Ishikawa (cell line): ENCODE measurements at regions not wholly inside any gene's neighbourhood (a gene's known extent, or its start where the extent isn't known, plus 50 kb on each side); places are given as distances from the start of the nearest gene placed in this dataset.

Experiments used
- CEBPB ChIP-seq: IDR thresholded peaks from 2 replicates; pipeline ENCODE4 v1.6.1; 2012
- CREB1 ChIP-seq: IDR thresholded peaks from 2 replicates; pipeline ENCODE4 v1.6.1; 2012; ENCODE audit warnings: low read depth
- EGR1 ChIP-seq: IDR thresholded peaks from 2 replicates; pipeline ENCODE4 v1.6.1; 2012
- EP300 ChIP-seq: IDR thresholded peaks from 2 replicates; pipeline ENCODE4 v1.6.1; 2012; ENCODE audit warnings: borderline replicate concordance
- FOXM1 ChIP-seq: IDR thresholded peaks from 2 replicates; pipeline ENCODE4 v1.6.1; 2012; ENCODE audit warnings: low read depth, borderline replicate concordance
- MAX ChIP-seq: IDR thresholded peaks from 2 replicates; pipeline ENCODE4 v1.6.1; 2012
- NFIC ChIP-seq: IDR thresholded peaks from 2 replicates; pipeline ENCODE4 v1.6.1; 2012
- RAD21 ChIP-seq: IDR thresholded peaks from 2 replicates; pipeline ENCODE4 v1.6.1; 2012; ENCODE audit warnings: low read depth
- TAF1 ChIP-seq: IDR thresholded peaks from 2 replicates; pipeline ENCODE4 v1.6.1; 2012; ENCODE audit warnings: low read depth, mild to moderate bottlenecking
- TCF12 ChIP-seq: IDR thresholded peaks from 2 replicates; pipeline ENCODE4 v1.6.1; 2012; ENCODE audit warnings: low read depth
- TEAD4 ChIP-seq: IDR thresholded peaks from 2 replicates; pipeline ENCODE4 v1.6.1; 2012
- YY1 ChIP-seq: IDR thresholded peaks from 2 replicates; pipeline ENCODE4 v1.6.1; 2012; ENCODE audit warnings: low read depth
- ZBTB7A ChIP-seq: IDR thresholded peaks from 2 replicates; pipeline ENCODE4 v1.6.1; 2012; ENCODE audit warnings: low read depth
- TF ChIP-seq, protein P1 (sequence below): IDR thresholded peaks from 2 replicates; pipeline ENCODE4 v1.6.1; 2012; ENCODE audit warnings: low read depth, mild to moderate bottlenecking
- TF ChIP-seq, protein P2 (sequence below): IDR thresholded peaks from 2 replicates; pipeline ENCODE4 v1.6.1; 2012

- TF ChIP-seq MAX (no peak), RAD21 (no peak), NFIC (no peak), EP300 (no peak), TEAD4 (no peak), CEBPB (no peak), YY1 (no peak), ZBTB7A (no peak), TCF12 (no peak), TAF1 (no peak), CREB1 (no peak), EGR1 (no peak), FOXM1 (no peak)
- TF ChIP-seq, protein P1, sequence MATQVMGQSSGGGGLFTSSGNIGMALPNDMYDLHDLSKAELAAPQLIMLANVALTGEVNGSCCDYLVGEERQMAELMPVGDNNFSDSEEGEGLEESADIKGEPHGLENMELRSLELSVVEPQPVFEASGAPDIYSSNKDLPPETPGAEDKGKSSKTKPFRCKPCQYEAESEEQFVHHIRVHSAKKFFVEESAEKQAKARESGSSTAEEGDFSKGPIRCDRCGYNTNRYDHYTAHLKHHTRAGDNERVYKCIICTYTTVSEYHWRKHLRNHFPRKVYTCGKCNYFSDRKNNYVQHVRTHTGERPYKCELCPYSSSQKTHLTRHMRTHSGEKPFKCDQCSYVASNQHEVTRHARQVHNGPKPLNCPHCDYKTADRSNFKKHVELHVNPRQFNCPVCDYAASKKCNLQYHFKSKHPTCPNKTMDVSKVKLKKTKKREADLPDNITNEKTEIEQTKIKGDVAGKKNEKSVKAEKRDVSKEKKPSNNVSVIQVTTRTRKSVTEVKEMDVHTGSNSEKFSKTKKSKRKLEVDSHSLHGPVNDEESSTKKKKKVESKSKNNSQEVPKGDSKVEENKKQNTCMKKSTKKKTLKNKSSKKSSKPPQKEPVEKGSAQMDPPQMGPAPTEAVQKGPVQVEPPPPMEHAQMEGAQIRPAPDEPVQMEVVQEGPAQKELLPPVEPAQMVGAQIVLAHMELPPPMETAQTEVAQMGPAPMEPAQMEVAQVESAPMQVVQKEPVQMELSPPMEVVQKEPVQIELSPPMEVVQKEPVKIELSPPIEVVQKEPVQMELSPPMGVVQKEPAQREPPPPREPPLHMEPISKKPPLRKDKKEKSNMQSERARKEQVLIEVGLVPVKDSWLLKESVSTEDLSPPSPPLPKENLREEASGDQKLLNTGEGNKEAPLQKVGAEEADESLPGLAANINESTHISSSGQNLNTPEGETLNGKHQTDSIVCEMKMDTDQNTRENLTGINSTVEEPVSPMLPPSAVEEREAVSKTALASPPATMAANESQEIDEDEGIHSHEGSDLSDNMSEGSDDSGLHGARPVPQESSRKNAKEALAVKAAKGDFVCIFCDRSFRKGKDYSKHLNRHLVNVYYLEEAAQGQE: no peak
- TF ChIP-seq, protein P2, sequence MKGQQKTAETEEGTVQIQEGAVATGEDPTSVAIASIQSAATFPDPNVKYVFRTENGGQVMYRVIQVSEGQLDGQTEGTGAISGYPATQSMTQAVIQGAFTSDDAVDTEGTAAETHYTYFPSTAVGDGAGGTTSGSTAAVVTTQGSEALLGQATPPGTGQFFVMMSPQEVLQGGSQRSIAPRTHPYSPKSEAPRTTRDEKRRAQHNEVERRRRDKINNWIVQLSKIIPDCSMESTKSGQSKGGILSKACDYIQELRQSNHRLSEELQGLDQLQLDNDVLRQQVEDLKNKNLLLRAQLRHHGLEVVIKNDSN: no peak
These were observed 359.3 kb downstream of the ADGRD1 start for GRCh38 chr12:131312793-131313545.

DNA sequence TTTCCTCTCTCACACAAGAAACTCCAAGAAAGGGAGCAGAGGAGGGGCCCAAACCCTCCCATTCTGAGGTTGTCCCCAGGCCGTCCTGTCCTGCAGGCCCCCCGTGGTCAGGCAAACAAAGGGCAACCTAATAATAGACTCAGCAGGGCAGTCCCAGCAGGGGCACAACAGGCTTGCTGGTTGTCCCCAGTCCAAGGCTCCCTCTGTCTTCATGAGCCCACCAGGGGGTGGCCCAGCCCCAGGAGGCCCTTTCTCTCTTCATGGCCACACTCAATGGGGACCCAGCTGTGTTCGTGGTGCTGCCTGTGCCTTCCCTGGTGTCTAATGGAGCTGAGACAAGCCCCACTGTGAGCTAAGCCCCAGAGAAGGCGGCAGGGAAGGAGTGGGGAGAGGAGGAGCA lies 359.9 kb downstream of the ADGRD1 start:
- no peak for TF ChIP-seq TCF12
- no peak for TF ChIP-seq RAD21
- no peak for TF ChIP-seq TAF1
- no peak for TF ChIP-seq TEAD4
- TF ChIP-seq EP300: no peak
- no peak for TF ChIP-seq ZBTB7A
- TF ChIP-seq CREB1: no peak

GRCh38 chr12:131314524-131315090 lies 360.9 kb downstream of the ADGRD1 start:
- TF ChIP-seq FOXM1 (no peak), YY1 (no peak), NFIC (no peak), EP300 (no peak), RAD21 (no peak), TCF12 (no peak), CREB1 (no peak), EGR1 (no peak), TEAD4 (no peak), ZBTB7A (no peak), TAF1 (no peak)
- TF ChIP-seq, protein P2: no peak

DNA sequence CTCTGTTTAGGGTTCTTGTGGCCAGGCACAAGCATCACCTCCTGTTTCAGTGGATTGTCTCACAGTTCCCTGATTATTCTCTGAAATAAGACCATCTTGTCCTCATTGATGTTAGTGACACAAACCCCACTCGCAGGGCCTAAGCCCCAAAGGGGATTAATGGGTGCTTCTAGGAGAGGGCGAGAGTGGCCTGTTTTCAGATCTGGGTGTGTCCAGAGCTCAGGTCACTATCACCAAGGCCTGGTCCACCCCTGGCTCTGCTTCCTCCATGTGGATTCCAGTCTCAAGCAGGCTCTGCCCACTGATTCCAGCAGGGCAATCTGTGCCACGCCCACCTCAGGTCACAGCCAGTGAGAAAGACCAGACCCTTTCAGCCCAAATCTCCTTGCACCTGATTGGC lies 361.9 kb downstream of the ADGRD1 start:
- no peak for TF ChIP-seq ZBTB7A
- no peak for TF ChIP-seq EP300
- no peak for TF ChIP-seq NFIC
- TF ChIP-seq, protein P2: no peak
- TF ChIP-seq TAF1: no peak
- no peak for TF ChIP-seq RAD21
- TF ChIP-seq EGR1: no peak
- TF ChIP-seq CREB1: no peak
- no peak for TF ChIP-seq FOXM1
- TF ChIP-seq TCF12: no peak
- TF ChIP-seq TEAD4: no peak
- TF ChIP-seq CEBPB: no peak
- no peak for TF ChIP-seq MAX
- TF ChIP-seq, protein P1: no peak
- no peak for TF ChIP-seq YY1

GRCh38 chr12:131316388-131316787 lies 362.7 kb downstream of the ADGRD1 start:
- TF ChIP-seq, protein P2: no peak
- TF ChIP-seq EGR1 (no peak), YY1 (no peak), CREB1 (no peak), TCF12 (no peak)
